Stomach smooth muscle (tissue), 2 donors: ENCODE measurements at regions not wholly inside any gene's neighbourhood (a gene's known extent, or its start where the extent isn't known, plus 50 kb on each side); places are given as distances from the start of the nearest gene placed in this dataset.

Experiments
- H3K27ac ChIP-seq: one replicate; pipeline ENCODE4 v1.7.0; 2013; ENCODE audit warnings: mild to moderate bottlenecking, low read length, inconsistent platforms
- H3K27me3 ChIP-seq, 2 donors: one replicate each; pipeline ENCODE4 v1.7.0; 2013; ENCODE audit warnings: low read length in 2 of 2; ENCODE audit not compliant: insufficient read depth in 2 of 2, control insufficient read depth in 1 of 2
- H3K36me3 ChIP-seq, 2 donors: one replicate each; pipeline ENCODE4 v1.7.0; 2013; ENCODE audit warnings: low read length in 2 of 2; ENCODE audit not compliant: control insufficient read depth in 2 of 2, insufficient read depth in 2 of 2
- H3K4me1 ChIP-seq: one replicate; pipeline ENCODE4 v1.7.0; 2013; ENCODE audit warnings: low read length; ENCODE audit not compliant: control insufficient read depth, insufficient read depth
- H3K4me3 ChIP-seq, 2 donors: one replicate each; pipeline ENCODE4 v1.7.0; 2013; ENCODE audit warnings: low read length in 2 of 2
- H3K9ac ChIP-seq, 2 donors: one replicate each; pipeline ENCODE4 v1.7.0; 2013; ENCODE audit warnings: low read length in 2 of 2, mild to moderate bottlenecking in 1 of 2
- H3K9me3 ChIP-seq, 2 donors: one replicate each; pipeline ENCODE4 v1.7.0; 2013; ENCODE audit warnings: low read length in 2 of 2; ENCODE audit not compliant: control insufficient read depth in 2 of 2
- donor health status: healthy.
- donor health status: Pancreatic carcinoma.

DNA sequence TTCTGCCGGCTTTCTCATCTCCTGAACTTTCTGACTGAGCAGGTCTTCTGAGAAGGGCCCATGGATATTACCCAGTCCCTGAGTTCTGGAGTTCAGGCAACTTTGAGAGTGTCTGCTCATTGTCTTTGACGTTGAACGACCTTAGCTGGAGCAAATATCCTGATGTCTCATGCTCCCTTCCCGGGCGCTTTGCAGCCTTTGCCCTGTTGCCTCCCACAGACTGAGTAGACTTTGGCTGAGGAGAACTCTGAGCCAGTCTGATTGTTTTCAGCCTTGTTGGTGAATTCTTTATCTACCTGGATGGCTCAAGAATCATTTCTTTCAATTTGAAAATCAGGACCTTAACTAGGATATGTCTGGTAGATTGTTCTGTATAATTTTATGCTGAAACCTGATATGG, 353.7 kb downstream of the GLRX3 start:
- Histone ChIP-seq H3K27me3 (peaks cover 0 to 2% of the 10 kb centered on the region in 2 donors), H3K36me3 (no peaks in the 10 kb centered on the region), H3K9me3 (no peaks in the 10 kb centered on the region), H3K9ac (no peak overlapping the region), H3K4me1 (no peaks in the 10 kb centered on the region), H3K4me3 (no peak overlapping the region), H3K27ac (no peak overlapping the region)

DNA sequence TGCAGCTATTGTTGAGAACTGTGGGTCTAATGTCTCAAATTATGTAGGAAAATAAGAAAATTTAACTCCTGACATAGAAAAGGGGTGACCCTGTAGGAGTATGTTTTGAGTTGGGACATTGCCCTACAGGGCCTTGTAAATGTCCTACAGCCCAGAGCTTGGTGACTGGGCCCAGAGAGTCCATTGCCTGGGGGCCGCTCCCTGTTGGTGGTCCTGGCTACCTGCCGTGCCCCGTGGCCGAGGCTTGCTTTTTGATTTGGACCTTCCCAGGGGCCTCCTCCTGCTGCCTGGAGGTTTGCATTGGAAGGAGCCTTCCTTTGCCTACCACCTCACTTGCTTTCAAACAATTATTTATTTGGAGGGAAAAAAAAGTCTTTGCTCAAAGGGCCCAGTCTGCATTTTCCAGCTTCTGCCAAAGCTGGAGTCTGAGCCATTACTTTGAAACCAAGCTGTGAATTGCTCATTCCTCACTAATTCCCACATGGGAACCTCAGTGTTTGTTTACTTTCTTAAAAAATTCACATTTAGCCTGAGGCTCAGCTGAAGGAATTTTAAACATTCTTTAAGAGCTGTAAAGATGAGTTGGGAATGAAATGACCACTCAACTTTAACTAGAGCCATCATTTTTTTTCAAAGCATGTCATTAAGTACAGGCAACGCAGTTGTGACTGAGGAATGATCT, 355.0 kb downstream of the GLRX3 start:
- no peak overlapping the region for H3K4me3 ChIP-seq
- no peak overlapping the region for H3K27ac ChIP-seq
- peaks cover 0 to 2% of the 10 kb centered on the region in 2 donors for H3K27me3 ChIP-seq
- no peaks in the 10 kb centered on the region for H3K36me3 ChIP-seq
- no peak overlapping the region for H3K9ac ChIP-seq
- H3K4me1 ChIP-seq: no peaks in the 10 kb centered on the region
- no peaks in the 10 kb centered on the region for H3K9me3 ChIP-seq

DNA sequence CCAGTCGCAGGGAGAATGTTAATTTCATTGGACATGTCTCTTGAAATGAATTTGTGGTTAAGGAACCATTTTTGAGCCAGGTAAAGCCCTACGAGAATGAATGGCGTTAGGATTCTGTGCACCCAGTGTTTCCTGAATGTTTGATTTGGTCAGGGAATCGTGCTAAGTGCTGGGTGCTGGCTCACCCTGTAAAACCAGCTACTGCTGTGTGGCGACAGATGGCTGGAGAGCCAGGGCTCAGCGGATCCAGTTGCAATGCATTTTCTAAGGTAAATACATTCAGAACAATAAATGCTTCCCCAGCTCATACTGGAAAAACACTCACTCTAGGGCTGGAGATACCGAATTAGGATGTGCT, 355.5 kb downstream of the GLRX3 start:
- H3K36me3 ChIP-seq: no peaks in the 10 kb centered on the region
- no peaks in the 10 kb centered on the region for H3K9me3 ChIP-seq
- no peak overlapping the region for H3K27ac ChIP-seq
- H3K9ac ChIP-seq: no peak overlapping the region
- no peaks in the 10 kb centered on the region for H3K4me1 ChIP-seq
- no peak overlapping the region for H3K4me3 ChIP-seq
- H3K27me3 ChIP-seq: peaks cover 0 to 2% of the 10 kb centered on the region in 2 donors

DNA sequence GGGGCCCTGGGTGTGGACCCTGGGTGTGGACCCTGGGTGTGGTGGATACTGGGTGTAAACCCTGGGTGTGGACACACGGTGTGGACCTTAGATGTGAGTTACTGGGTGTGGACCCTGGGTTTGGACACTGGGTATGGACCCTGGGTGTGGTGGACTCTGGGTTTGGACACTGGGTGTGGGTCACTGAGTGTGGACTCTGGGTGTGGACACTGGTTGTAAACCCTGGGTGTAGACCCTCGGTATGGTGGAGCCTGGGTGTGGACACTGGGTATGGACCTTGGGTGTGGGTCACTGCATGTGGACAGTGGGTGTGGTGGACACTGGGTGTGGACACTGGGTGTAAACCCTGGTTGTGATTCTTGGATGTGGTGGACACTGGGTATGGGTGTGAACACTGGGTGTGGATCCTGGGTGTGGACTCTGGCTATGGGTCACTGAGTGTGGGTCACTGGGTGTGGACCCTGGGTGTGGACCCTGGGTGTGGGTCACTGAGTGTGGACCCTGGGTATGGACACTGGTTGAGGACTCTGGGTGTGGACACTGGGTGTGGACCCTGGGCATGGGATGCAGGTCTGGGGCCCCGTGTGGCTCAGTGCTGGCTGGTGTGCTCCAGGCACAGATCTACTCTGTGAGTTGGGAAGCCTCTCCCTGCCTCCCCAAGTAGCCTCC, 356.2 kb downstream of the GLRX3 start:
- Histone ChIP-seq H3K27ac (no peak overlapping the region), H3K36me3 (no peaks in the 10 kb centered on the region), H3K9ac (no peak overlapping the region), H3K9me3 (no peaks in the 10 kb centered on the region), H3K4me1 (no peaks in the 10 kb centered on the region), H3K27me3 (peaks cover 0 to 2% of the 10 kb centered on the region in 2 donors), H3K4me3 (no peak overlapping the region)

DNA sequence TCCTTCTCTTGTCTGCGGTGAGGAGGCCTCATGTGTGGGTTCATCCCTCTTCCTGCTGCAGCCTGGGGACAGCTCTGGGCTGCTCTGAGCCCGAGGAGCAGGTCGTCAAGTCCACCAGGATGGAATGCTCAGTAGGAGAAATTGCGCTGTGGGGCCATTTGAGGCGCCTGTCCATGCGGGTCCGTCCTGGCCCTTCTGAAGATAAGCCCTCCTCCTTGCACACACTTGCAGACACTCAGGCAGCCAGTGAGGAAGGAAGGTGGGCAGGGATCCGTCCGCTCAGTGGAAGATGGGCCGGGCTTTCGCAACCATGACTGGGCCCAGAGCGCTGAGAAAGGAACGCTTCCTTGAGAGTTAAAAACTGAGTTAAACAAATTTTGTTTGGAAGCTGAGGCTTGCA, 356.8 kb downstream of the GLRX3 start:
- Histone ChIP-seq H3K4me3 (no peak overlapping the region), H3K27ac (no peak overlapping the region), H3K36me3 (no peaks in the 10 kb centered on the region), H3K4me1 (no peaks in the 10 kb centered on the region), H3K9me3 (no peaks in the 10 kb centered on the region), H3K27me3 (peaks cover 0 to 2% of the 10 kb centered on the region in 2 donors), H3K9ac (no peak overlapping the region)

DNA sequence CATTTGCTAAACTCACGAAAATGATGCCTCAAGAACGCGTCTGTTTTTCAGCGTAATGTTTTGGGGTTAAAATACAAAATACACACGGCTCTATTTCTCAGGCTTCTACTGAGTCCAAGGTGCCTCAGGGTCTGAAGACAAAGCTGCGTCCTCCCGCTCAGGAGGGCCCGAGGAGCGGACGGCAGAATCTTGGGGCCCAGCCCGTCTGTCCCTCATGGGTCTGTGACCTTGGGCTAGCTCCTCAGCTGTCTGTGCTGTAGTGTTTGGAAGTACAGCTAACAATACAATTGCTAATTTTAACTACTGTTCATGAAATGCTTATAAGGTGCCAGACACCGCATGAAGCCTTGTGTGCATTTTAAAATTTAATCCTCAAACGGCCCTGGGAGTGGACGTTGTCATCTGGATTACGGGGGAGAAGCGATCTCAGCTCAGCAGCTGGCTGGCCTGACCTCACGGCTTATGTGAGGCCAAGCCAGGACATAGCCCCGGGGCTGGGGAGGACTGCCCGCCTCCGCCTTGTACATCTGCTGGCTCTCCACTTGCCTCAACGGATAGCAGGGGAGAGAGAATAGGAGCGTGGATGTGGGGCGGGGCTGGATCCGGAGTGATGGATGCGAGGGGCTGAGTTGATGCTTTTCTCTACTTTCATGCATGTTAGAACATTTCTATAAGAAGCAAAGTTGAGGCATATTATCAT, 357.4 kb downstream of the GLRX3 start:
- no peaks in the 10 kb centered on the region for H3K36me3 ChIP-seq
- H3K27me3 ChIP-seq: peaks cover 0 to 2% of the 10 kb centered on the region in 2 donors
- no peak overlapping the region for H3K9ac ChIP-seq
- H3K27ac ChIP-seq: no peak overlapping the region
- no peaks in the 10 kb centered on the region for H3K9me3 ChIP-seq
- H3K4me3 ChIP-seq: no peak overlapping the region
- no peaks in the 10 kb centered on the region for H3K4me1 ChIP-seq

DNA sequence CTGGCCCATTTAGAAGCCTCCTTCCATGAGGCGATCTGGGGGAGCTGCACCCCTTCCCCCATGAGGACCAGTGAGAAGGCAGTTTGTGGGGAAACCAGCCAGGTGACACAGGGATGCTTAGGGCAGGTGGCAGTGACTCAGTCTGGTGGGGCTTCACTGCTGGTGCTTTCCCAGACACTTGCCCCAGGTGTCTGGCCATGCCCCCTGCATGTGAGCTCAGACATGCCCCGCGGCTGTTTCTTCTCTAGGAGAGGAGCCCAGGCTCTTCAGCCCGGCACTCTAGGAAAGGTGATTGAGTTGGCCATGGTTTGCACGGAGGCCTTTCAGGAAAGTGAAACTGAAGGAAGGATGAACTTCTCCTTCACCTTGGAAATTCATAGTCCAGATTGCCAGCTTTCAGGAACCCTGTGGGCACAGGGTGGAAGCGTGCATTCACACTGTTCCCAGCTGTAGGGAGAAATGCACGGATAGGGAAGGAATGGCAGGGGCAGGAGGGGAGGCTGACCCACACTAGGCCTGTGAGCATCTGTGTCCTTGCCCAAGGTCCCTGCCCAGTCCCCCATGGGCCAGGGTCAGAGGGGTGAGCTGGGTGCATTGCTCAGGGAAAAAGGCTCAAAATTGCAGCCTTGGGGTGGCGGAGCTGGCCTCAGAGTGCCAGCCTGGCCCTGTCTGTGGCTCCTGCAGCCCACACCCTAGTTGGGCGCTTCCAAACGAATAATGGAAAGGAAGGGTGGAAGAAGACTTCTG, 359.1 kb downstream of the GLRX3 start:
- Histone ChIP-seq H3K4me3 (no peak overlapping the region), H3K27me3 (peaks cover 0 to 2% of the 10 kb centered on the region in 2 donors), H3K27ac (no peak overlapping the region), H3K36me3 (no peaks in the 10 kb centered on the region), H3K4me1 (no peaks in the 10 kb centered on the region), H3K9me3 (no peaks in the 10 kb centered on the region), H3K9ac (no peak overlapping the region)

DNA sequence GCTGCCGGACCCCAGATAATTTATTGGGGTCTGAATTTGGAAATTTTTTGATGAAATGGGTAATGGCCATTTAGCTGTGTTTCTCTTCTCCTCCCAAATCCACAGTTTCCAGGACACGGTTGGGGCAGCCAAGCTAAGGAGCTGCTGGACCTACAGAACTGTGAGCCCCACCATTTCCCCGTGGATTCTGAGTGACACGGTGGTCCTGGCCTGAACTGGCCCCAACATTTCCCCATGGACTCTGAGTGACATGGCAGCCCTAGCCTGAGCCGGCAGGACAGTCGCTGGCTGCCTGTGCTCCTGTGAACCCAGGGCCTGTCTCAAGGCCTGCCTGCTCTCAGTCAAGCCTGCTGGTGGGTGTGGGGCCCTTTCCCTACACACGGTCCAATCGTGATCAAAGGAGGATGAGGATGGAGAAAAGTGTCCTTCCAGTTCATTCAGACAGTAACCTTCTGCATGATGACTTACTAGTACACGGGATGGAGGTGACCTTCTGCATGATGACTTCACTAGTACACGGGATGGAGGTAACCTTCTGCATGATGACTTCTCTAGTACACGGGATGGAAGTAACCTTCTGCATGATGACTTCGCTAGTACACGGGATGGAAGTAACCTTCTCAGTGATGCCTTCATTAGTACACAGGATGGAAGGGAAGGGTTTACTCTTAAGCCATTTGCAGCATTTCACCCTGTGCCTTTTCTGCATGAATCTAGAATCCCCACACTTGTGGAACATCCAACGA, 359.9 kb downstream of the GLRX3 start:
- no peaks in the 10 kb centered on the region for H3K36me3 ChIP-seq
- H3K27ac ChIP-seq: no peak overlapping the region
- H3K4me1 ChIP-seq: no peaks in the 10 kb centered on the region
- H3K9ac ChIP-seq: no peak overlapping the region
- H3K4me3 ChIP-seq: no peak overlapping the region
- peaks cover 0 to 2% of the 10 kb centered on the region in 2 donors for H3K27me3 ChIP-seq
- H3K9me3 ChIP-seq: no peaks in the 10 kb centered on the region

DNA sequence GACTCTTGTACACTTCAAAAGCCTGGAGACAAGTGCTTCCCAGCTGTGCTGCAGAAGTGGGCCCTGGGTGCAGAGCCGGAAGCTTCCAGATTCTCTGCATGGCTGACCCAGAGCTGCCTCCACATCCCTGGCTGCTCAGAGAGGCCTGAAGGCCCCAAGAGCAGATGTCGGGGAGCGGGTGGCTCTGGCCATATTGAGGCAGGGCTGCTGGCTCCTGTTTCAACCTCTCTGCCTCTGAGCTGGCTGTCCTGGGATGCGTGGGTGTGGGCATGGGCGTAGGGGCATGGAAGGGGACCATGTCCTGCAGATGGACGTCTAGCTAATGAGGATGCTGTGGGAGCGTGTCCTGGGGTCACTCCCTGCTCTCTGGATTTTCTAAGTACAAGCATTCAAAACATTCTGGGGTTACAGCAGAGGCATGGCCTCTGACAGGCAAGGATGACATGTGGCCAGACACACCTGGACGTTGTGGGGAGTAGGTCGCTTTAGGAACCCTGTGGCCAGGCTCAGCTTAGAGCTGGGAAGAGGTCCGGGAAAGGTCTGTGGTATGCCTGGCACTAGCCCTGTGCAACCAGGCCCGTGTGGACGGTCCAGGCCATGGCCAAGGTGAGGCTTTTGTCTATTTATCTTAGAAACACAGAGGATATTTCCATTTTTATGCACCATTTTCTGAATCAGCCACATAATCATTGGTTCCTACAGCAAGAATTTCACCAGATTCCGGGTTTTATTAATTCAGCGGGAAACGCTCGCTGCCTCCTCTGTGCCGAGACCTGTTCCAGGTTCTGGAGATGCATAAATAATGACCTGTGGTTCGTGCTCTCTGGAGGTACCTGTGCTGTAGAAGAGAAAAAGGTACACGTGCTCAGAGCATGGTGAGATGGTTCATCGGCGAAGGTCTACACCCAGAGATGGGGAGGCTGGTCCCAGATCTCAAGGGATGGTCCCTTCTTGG, 361.1 kb downstream of the GLRX3 start:
- peaks cover 0 to 2% of the 10 kb centered on the region in 2 donors for H3K27me3 ChIP-seq
- no peak overlapping the region for H3K27ac ChIP-seq
- H3K9ac ChIP-seq: no peak overlapping the region
- no peak overlapping the region for H3K4me3 ChIP-seq
- no peaks in the 10 kb centered on the region for H3K36me3 ChIP-seq
- H3K9me3 ChIP-seq: peaks cover 0 to 2% of the 10 kb centered on the region in 2 donors
- no peaks in the 10 kb centered on the region for H3K4me1 ChIP-seq
